CD14-positive monocyte (primary cell): ENCODE measurements at regions not wholly inside any gene's neighbourhood (a gene's known extent, or its start where the extent isn't known, plus 50 kb on each side); places are given as distances from the start of the nearest gene placed in this dataset.
A peak's percentile ranks its signal among the peaks of the same experiment; 100 is the strongest.

Experiments
- DNase-seq, 3 donors: peaks; one replicate each; pipeline ENCODE4 v3.0.0-alpha.2; 2011 to 2022
- H2AFZ ChIP-seq: 2 replicates; pipeline ENCODE4 v1.6.0; 2012; ENCODE audit warnings: mild to moderate bottlenecking, low read depth, low read length, inconsistent platforms; ENCODE audit not compliant: insufficient read depth, poor library complexity, severe bottlenecking
- H3K27ac ChIP-seq, 2 donors: 1 replicate in 1 of 2; 2 replicates in 1 of 2; pipeline ENCODE4 v1.5.1; 2012 to 2013; ENCODE audit warnings: low read length in 2 of 2, control low read depth in 1 of 2, inconsistent platforms in 1 of 2, low read depth in 1 of 2, mild to moderate bottlenecking in 1 of 2
- H3K27me3 ChIP-seq, 2 donors: one replicate each; pipeline versions ENCODE4 v1.6.0 to v1.6.1; 2011 to 2013; ENCODE audit warnings: low read length in 2 of 2; ENCODE audit not compliant: control insufficient read depth in 2 of 2, insufficient read depth in 2 of 2
- H3K36me3 ChIP-seq, 2 donors: replicated peaks in 1 of 2; 1 replicate in 1 of 2; 2 replicates in 1 of 2; pipeline versions ENCODE4 v1.5.1 to v1.6.1; 2012 to 2013; ENCODE audit warnings: low read length in 2 of 2, control low read depth in 1 of 2, inconsistent platforms in 1 of 2, mild to moderate bottlenecking in 1 of 2; ENCODE audit not compliant: insufficient read depth in 2 of 2, control insufficient read depth in 1 of 2
- H3K4me1 ChIP-seq, 2 donors: 1 replicate in 1 of 2; 2 replicates in 1 of 2; pipeline versions ENCODE4 v1.5.1 to v1.6.1; 2012 to 2013; ENCODE audit warnings: low read length in 2 of 2, control low read depth in 1 of 2, inconsistent platforms in 1 of 2, mild to moderate bottlenecking in 1 of 2, moderate library complexity in 1 of 2; ENCODE audit not compliant: insufficient read depth in 2 of 2, control insufficient read depth in 1 of 2
- H3K4me2 ChIP-seq: replicated peaks from 2 replicates; pipeline ENCODE3; 2012; ENCODE audit warnings: low read length, moderate library complexity, mild to moderate bottlenecking; ENCODE audit not compliant: poor library complexity, severe bottlenecking; ENCODE audit errors: extremely low read depth
- H3K4me3 ChIP-seq, 3 experiments: fragments of 200-600 bp in 1 of 3; sonication (generic) in 1 of 3; replicated peaks in 1 of 3; 1 replicate in 2 of 3; 2 replicates in 1 of 3; pipeline ENCODE4 v1.5.1; 2011 to 2013; ENCODE audit warnings: low read length in 3 of 3, mild to moderate bottlenecking in 3 of 3, control low read depth in 2 of 3, low read depth in 2 of 3, inconsistent platforms in 1 of 3, moderate library complexity in 1 of 3
- H3K79me2 ChIP-seq: 2 replicates; pipeline ENCODE4 v1.6.0; 2012; ENCODE audit warnings: mild to moderate bottlenecking, control low read depth, inconsistent platforms, low read length, moderate library complexity; ENCODE audit not compliant: insufficient read depth
- H3K9ac ChIP-seq: 2 replicates; pipeline ENCODE4 v1.6.0; 2017; ENCODE audit warnings: low read length, mild to moderate bottlenecking; ENCODE audit not compliant: insufficient read depth, poor library complexity, severe bottlenecking
- H3K9me3 ChIP-seq, 2 donors: replicated peaks in 1 of 2; 1 replicate in 1 of 2; 2 replicates in 1 of 2; pipeline versions ENCODE4 v1.5.1 to v1.6.1; 2012 to 2013; ENCODE audit warnings: low read length in 2 of 2, control low read depth in 1 of 2; ENCODE audit not compliant: control insufficient read depth in 1 of 2, insufficient read depth in 1 of 2
- H4K20me1 ChIP-seq: 2 replicates; pipeline ENCODE4 v1.6.0; 2012; ENCODE audit warnings: mild to moderate bottlenecking, low read length, control low read depth, moderate library complexity; ENCODE audit not compliant: insufficient read depth
- H3K27ac Mint-ChIP-seq, 7 donors: one replicate each; pipeline ENCODE4 v1.8.0; 2020; ENCODE audit warnings: mild to moderate bottlenecking in 7 of 7, mixed read lengths in 7 of 7, moderate library complexity in 6 of 7, inconsistent platforms in 2 of 7
- H3K27me3 Mint-ChIP-seq, 3 donors: one replicate each; pipeline ENCODE4 v1.8.0; 2021 to 2022; ENCODE audit warnings: low read depth in 3 of 3, mild to moderate bottlenecking in 3 of 3, mixed read lengths in 3 of 3, moderate library complexity in 3 of 3, inconsistent platforms in 1 of 3
- H3K36me3 Mint-ChIP-seq, 2 donors: one replicate each; pipeline ENCODE4 v1.8.0; 2020; ENCODE audit warnings: mixed read lengths in 2 of 2, inconsistent platforms in 1 of 2, mild to moderate bottlenecking in 1 of 2
- H3K4me1 Mint-ChIP-seq: one replicate; pipeline ENCODE4 v1.8.0; 2020; ENCODE audit warnings: mild to moderate bottlenecking, mixed read lengths
- H3K4me3 Mint-ChIP-seq, 2 donors: one replicate each; pipeline ENCODE4 v1.8.0; 2020; ENCODE audit warnings: mild to moderate bottlenecking in 2 of 2, mixed read lengths in 2 of 2, moderate library complexity in 1 of 2
- H3K9me3 Mint-ChIP-seq, 7 donors: one replicate each; pipeline ENCODE4 v1.8.0; 2020 to 2022; ENCODE audit warnings: mixed read lengths in 7 of 7, mild to moderate bottlenecking in 6 of 7, moderate library complexity in 6 of 7, inconsistent platforms in 2 of 7
- CTCF ChIP-seq: fragments of 200-600 bp; IDR thresholded peaks from one replicate; pipeline ENCODE4 v1.8.0; 2022; ENCODE audit warnings: antibody characterized with exemption, mild to moderate bottlenecking
- WGBS: methylation state at CpG from one replicate; pipeline ENCODE4 v1.1.5; 2013; ENCODE audit warnings: missing lambda C conversion rate; ENCODE audit not compliant: insufficient coverage; 5-methylcytosine and 5-hydroxymethylcytosine counted together
- intact Hi-C, 2 donors: fragments of 100-400 bp; cut with micrococcal nuclease; formaldehyde crosslinking; loops; one replicate each; pipeline versions ENCODE4 v1.15.0 to v1.15.1; 2023

- H3K4me1 Mint-ChIP-seq, result no peaks in the 10 kb centered on the region
Observed at GRCh38 chr14:97107760-97108159, 310.6 kb downstream of the VRK1 start.

DNA sequence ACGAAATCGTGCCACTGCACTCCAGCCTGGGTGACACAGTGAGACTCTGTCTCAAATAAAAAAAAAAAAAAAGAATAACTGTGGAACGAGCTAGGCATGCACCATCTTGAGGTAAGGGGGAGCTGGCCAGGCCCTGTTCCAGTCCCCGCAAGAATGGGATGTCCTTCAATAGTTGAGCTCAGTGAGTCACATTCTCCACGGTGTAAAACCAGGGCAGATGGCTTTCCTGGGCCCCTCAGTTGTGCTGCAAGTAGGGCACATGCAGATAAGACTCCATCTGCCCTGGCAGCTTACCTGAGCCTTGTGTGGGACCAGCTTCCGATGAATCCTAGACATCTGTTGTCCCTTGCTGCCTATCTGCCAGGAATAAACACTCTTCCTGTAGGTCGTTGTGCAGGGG, 312.1 kb downstream of the VRK1 start:
- Histone ChIP-seq H3K36me3 (no peaks in the 10 kb centered on the region), H3K4me2 (no peak overlapping the region), H4K20me1 (no peaks in the 10 kb centered on the region), H3K4me1 (no peaks in the 10 kb centered on the region), H3K4me3 (no peak overlapping the region), H3K27ac (no peak overlapping the region), H3K79me2 (no peaks in the 10 kb centered on the region), H3K9ac (no peak overlapping the region), H3K27me3 (peaks cover 0 to 3% of the 10 kb centered on the region in 2 donors), H2AFZ (no peak overlapping the region), H3K9me3 (peaks cover 7 to 8% of the 10 kb centered on the region in 2 donors)
- Mint-ChIP-seq H3K9me3 (peaks cover 7 to 15% (median 11%) of the 10 kb centered on the region in 7 donors), H3K4me1 (no peaks in the 10 kb centered on the region), H3K27ac (peak overlapping the region in 2 of 7 donors; percentile 32 to 62), H3K27me3 (peaks cover 2 to 20% (median 4%) of the 10 kb centered on the region in 3 donors), H3K36me3 (no peaks in the 10 kb centered on the region), H3K4me3 (no peak overlapping the region)
- WGBS, result 92% methylated on average over 7 of the region's 7 CpGs
- DNase-seq, result no peak
- intact Hi-C loops, result no loop called here
- no peak for TF ChIP-seq CTCF

More at GRCh38 chr14:97107760-97108159, 310.6 kb downstream of the VRK1 start:
- Mint-ChIP-seq H3K36me3 (no peaks in the 10 kb centered on the region), H3K9me3 (peaks cover 7 to 15% (median 11%) of the 10 kb centered on the region in 7 donors), H3K27me3 (peaks cover 4 to 12% (median 5%) of the 10 kb centered on the region in 3 donors), H3K27ac (no peak overlapping the region), H3K4me3 (no peak overlapping the region)
- Histone ChIP-seq H3K36me3 (no peaks in the 10 kb centered on the region), H2AFZ (no peak overlapping the region), H4K20me1 (no peaks in the 10 kb centered on the region), H3K9ac (no peak overlapping the region), H3K79me2 (no peaks in the 10 kb centered on the region), H3K27me3 (peaks cover 0 to 3% of the 10 kb centered on the region in 2 donors), H3K27ac (no peak overlapping the region), H3K4me3 (no peak overlapping the region), H3K4me2 (no peak overlapping the region), H3K9me3 (peaks cover 7 to 8% of the 10 kb centered on the region in 2 donors), H3K4me1 (no peaks in the 10 kb centered on the region)
- no peak for DNase-seq
- WGBS, result 100% methylated on average over 3 of the region's 4 CpGs
- intact Hi-C loops, result no loop called here
- TF ChIP-seq CTCF, result no peak
